Body of pancreas (tissue), 4 donors: ENCODE measurements at regions not wholly inside any gene's neighbourhood (a gene's known extent, or its start where the extent isn't known, plus 50 kb on each side); places are given as distances from the start of the nearest gene placed in this dataset.

ENCODE experiments used
- ATAC-seq: fragments of 150-250 bp; one replicate; pipeline ENCODE4 v1.9.1; 2016
- DNase-seq, 4 donors: peaks; one replicate each; pipeline ENCODE4 v3.0.0-alpha.2; 2019
- H3K27ac ChIP-seq, 4 donors: fragments of 200-600 bp; sonication (generic); 1 replicate in 3 of 4; 2 replicates in 1 of 4; pipeline versions ENCODE4 v1.5.1 to v1.6.1; 2016 to 2019; ENCODE audit warnings: mild to moderate bottlenecking in 1 of 4, mixed read lengths in 1 of 4, moderate library complexity in 1 of 4
- H3K27me3 ChIP-seq, 2 donors: fragments of 200-600 bp; sonication (generic); one replicate each; pipeline ENCODE4 v1.6.0; 2016; ENCODE audit warnings: mild to moderate bottlenecking in 1 of 2
- H3K36me3 ChIP-seq, 2 donors: fragments of 200-600 bp; sonication (generic); replicated peaks in 1 of 2; 2 replicates each; pipeline ENCODE4 v1.5.1; 2016; ENCODE audit warnings: low read depth in 2 of 2; ENCODE audit not compliant: insufficient read depth in 1 of 2
- H3K4me1 ChIP-seq: fragments of 200-600 bp; sonication (generic); one replicate; pipeline ENCODE4 v1.6.0; 2016
- H3K4me3 ChIP-seq, 2 donors: fragments of 200-600 bp; sonication (generic); 1 replicate in 1 of 2; 2 replicates in 1 of 2; pipeline ENCODE4 v1.5.1; 2016 to 2019
- H3K9me3 ChIP-seq, 3 donors: fragments of 200-600 bp; sonication (generic); 1 replicate in 2 of 3; 2 replicates in 1 of 3; pipeline ENCODE4 v1.5.1; 2016
- POLR2A ChIP-seq, 3 donors: fragments of 450-650 bp; IDR thresholded peaks; one replicate each; pipeline ENCODE4 v1.6.1; 2016; ENCODE audit warnings: antibody characterized with exemption in 3 of 3, mild to moderate bottlenecking in 2 of 3
- WGBS, 2 donors: methylation state at CpG; one replicate each; pipeline ENCODE4 v1.1.5; 2017; 5-methylcytosine and 5-hydroxymethylcytosine counted together
- intact Hi-C: fragments of 100-400 bp; cut with DNase I; formaldehyde crosslinking; loops from one replicate; pipeline ENCODE4 v1.15.1; 2023
- TF ChIP-seq, protein P1 (sequence below), 7 experiments: fragments of 450-650 bp in 4 of 7; fragments of 200-600 bp in 3 of 7; sonication (generic) in 3 of 7; IDR thresholded peaks; one replicate each; pipeline ENCODE4 v1.5.1; 2016 to 2019; ENCODE audit warnings: antibody characterized with exemption in 7 of 7

DNA sequence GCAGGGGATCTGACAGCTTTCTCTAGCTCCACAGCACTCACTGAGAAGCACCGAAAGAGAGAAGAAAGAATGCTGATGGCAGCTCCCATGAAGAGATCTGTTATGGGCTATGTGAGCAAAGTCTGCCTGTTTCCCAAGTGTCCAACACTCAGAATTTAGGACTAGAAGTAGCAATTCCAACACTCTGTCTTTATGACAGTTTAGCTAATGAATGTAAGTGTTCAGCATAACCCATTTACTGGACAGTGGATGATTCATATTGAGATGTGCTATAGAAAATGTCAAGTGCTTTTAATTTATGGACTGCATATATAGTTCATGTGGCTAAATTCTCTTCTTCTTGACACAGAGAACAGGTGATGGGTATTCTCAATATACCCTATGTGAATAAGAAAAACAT, 683.1 kb upstream of the ZNF608 start:
- Histone ChIP-seq H3K27me3 (no peaks in the 10 kb centered on the region), H3K27ac (no peak overlapping the region), H3K4me3 (no peak overlapping the region), H3K9me3 (no peaks in the 10 kb centered on the region), H3K4me1 (no peaks in the 10 kb centered on the region), H3K36me3 (no peaks in the 10 kb centered on the region)
- TF ChIP-seq, protein P1, sequence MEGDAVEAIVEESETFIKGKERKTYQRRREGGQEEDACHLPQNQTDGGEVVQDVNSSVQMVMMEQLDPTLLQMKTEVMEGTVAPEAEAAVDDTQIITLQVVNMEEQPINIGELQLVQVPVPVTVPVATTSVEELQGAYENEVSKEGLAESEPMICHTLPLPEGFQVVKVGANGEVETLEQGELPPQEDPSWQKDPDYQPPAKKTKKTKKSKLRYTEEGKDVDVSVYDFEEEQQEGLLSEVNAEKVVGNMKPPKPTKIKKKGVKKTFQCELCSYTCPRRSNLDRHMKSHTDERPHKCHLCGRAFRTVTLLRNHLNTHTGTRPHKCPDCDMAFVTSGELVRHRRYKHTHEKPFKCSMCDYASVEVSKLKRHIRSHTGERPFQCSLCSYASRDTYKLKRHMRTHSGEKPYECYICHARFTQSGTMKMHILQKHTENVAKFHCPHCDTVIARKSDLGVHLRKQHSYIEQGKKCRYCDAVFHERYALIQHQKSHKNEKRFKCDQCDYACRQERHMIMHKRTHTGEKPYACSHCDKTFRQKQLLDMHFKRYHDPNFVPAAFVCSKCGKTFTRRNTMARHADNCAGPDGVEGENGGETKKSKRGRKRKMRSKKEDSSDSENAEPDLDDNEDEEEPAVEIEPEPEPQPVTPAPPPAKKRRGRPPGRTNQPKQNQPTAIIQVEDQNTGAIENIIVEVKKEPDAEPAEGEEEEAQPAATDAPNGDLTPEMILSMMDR (IDR thresholded peaks at IDR 0.05), result no peak
- TF ChIP-seq POLR2A (IDR thresholded peaks at IDR 0.05), result no peak
- DNase-seq, result no peak
- ATAC-seq, result no peak
- intact Hi-C loops, result no loop called here
- WGBS, 2 donors, result 74 to 95% methylated on average over 1 of the region's 1 CpG

DNA sequence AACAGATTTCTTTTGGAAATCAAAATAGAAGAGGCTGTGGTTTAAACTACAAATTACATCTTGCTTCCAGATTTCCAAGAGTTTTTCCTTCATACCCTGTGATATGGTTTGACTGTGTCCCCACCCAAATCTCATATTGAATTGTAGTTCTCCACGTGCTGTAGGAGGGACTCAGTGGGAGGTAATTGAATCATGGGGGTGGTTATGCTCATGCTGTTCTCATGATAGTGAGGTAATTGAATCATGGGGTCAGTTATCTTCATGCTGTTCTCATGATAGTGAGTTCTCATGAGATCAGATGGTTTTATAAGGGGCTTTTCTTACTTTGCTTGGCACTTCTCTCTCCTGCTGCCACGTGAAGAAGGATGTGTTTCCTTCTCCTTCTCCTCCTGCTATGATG, 687.0 kb upstream of the ZNF608 start:
- H3K27ac ChIP-seq, result no peak overlapping the region
- no peaks in the 10 kb centered on the region for H3K9me3 ChIP-seq
- ATAC-seq (no peak), DNase-seq (no peak)
- no peaks in the 10 kb centered on the region for H3K27me3 ChIP-seq
- H3K36me3 ChIP-seq, result no peaks in the 10 kb centered on the region
- 50 to 56% methylated on average over 2 of the region's 2 CpGs for WGBS, 2 donors
- intact Hi-C loops, result no loop called here
- H3K4me1 ChIP-seq, result no peaks in the 10 kb centered on the region
- TF ChIP-seq, protein P1 (IDR thresholded peaks at IDR 0.05), result no peak
- no peak for TF ChIP-seq POLR2A (IDR thresholded peaks at IDR 0.05)
- no peak overlapping the region for H3K4me3 ChIP-seq

DNA sequence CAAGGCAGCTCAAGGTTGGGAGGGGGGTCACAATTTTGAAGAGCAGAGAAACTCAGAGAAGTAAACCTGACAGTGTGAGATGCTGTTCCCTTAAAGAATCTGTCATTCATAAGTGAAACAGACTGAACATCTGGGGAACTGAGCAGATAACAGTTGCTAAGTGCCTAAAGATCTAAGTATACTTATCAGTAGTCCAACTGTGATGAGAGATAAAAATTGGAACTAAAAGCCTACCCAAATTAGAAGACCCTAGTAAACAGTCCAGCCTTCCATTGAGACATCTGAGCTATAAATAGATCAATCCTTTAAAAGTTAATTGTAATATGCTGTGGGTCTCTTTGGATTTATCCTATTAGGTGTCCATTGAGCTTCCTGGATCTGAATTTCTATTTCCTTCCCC, 692.8 kb upstream of the ZNF608 start:
- no peak overlapping the region for H3K27ac ChIP-seq
- ATAC-seq (no peak), DNase-seq (no peak)
- H3K4me1 ChIP-seq, result no peaks in the 10 kb centered on the region
- intact Hi-C loops, result no loop called here
- no peaks in the 10 kb centered on the region for H3K27me3 ChIP-seq
- no peaks in the 10 kb centered on the region for H3K9me3 ChIP-seq
- no peaks in the 10 kb centered on the region for H3K36me3 ChIP-seq
- TF ChIP-seq, protein P1 (IDR thresholded peaks at IDR 0.05), result no peak
- TF ChIP-seq POLR2A (IDR thresholded peaks at IDR 0.05), result no peak
- no peak overlapping the region for H3K4me3 ChIP-seq

DNA sequence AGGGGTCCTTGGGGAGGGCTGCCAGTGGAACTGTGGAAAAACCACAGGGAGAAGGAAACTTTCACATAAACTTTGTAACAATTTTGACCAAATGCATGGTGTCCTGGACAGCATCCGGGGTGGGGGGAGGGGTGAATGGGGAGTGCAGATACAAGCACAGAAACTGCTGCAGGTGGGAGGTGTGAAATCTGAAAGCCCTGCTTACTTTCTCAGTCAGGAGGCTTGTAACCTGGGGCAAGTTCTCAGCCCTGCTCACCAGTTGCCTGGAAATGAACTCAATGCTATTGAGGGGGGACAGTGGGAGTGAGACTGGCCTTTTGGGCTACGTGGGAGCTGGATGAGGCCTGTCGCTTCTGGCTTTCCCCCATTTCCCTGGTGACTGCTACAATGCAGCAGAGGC, 694.5 kb upstream of the ZNF608 start:
- H3K9me3 ChIP-seq, result no peaks in the 10 kb centered on the region
- ATAC-seq, result no peak
- TF ChIP-seq POLR2A (IDR thresholded peaks at IDR 0.05), result no peak
- TF ChIP-seq, protein P1 (IDR thresholded peaks at IDR 0.05), result no peak
- H3K4me1 ChIP-seq, result no peaks in the 10 kb centered on the region
- no peaks in the 10 kb centered on the region for H3K27me3 ChIP-seq
- no peak for DNase-seq
- no peaks in the 10 kb centered on the region for H3K36me3 ChIP-seq
- intact Hi-C loops, result loop anchor here (10.0 kb wide), 1 partner anchor 1126 kb away; no protein-coding TSS in a partner anchor
- H3K27ac ChIP-seq, result no peak overlapping the region
- H3K4me3 ChIP-seq, result no peak overlapping the region
- WGBS, 2 donors, result 83 to 89% methylated on average over 3 of the region's 3 CpGs

DNA sequence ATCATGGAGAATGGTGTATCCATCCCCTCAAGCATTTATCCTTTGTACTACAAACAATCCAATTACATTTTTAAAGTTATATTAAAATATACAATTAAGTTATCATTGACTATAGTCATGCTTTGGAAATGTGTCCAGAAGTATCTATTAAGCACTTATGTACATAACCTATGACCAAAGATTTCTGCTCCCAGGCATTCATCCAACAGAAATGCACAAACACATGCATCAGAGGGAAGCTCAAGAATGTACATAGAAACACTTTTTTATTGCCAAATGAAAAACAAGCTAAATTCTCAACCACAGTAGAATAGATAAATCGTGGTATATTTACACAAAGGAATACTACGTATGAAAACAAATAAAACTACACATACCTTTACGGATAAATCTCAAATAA, 700.5 kb upstream of the ZNF608 start:
- no peaks in the 10 kb centered on the region for H3K27me3 ChIP-seq
- H3K27ac ChIP-seq, result no peak overlapping the region
- WGBS, 2 donors, result 32 to 42% methylated on average over 3 of the region's 3 CpGs
- ATAC-seq, result no peak
- H3K4me3 ChIP-seq, result no peak overlapping the region
- H3K4me1 ChIP-seq, result no peaks in the 10 kb centered on the region
- intact Hi-C loops, result loop anchor here (10.0 kb wide), 1 partner anchor 1132 kb away; no protein-coding TSS in a partner anchor
- TF ChIP-seq, protein P1 (IDR thresholded peaks at IDR 0.05), result no peak
- no peak for TF ChIP-seq POLR2A (IDR thresholded peaks at IDR 0.05)
- H3K36me3 ChIP-seq, result no peaks in the 10 kb centered on the region
- no peak for DNase-seq
- no peaks in the 10 kb centered on the region for H3K9me3 ChIP-seq
